Mesenchymal stem cell (in vitro differentiated cells and primary cell): ENCODE measurements at regions not wholly inside any gene's neighbourhood (a gene's known extent, or its start where the extent isn't known, plus 50 kb on each side); places are given as distances from the start of the nearest gene placed in this dataset.
"Not testable (repeated sequence)": the region's sequence is repeated elsewhere in the genome, so short reads cannot be mapped to it uniquely, and the experiment has no call there.

Source experiments
- DNase-seq: peaks from one replicate; pipeline ENCODE4 v3.0.0-alpha.2; 2013
- H2AFZ ChIP-seq: one replicate; pipeline ENCODE4 v1.6.1; 2013; ENCODE audit warnings: low read depth, mild to moderate bottlenecking, control low read depth, inconsistent platforms, low read length, moderate library complexity
- H2AK5ac ChIP-seq: 2 replicates; pipeline ENCODE4 v1.6.1; 2013; ENCODE audit warnings: low read length, moderate library complexity, mild to moderate bottlenecking, inconsistent platforms; ENCODE audit not compliant: severe bottlenecking
- H2BK120ac ChIP-seq: one replicate; pipeline ENCODE4 v1.6.1; 2013; ENCODE audit warnings: low read depth, mild to moderate bottlenecking, inconsistent platforms, low read length, moderate library complexity
- H2BK12ac ChIP-seq, 2 experiments: one replicate each; pipeline ENCODE4 v1.6.1; 2013; ENCODE audit warnings: inconsistent platforms in 2 of 2, low read length in 2 of 2, mild to moderate bottlenecking in 2 of 2, moderate library complexity in 2 of 2, control low read depth in 1 of 2
- H2BK15ac ChIP-seq: one replicate; pipeline ENCODE4 v1.6.1; 2013; ENCODE audit warnings: mild to moderate bottlenecking, low read depth, inconsistent platforms; ENCODE audit not compliant: poor library complexity, severe bottlenecking
- H2BK5ac ChIP-seq: 2 replicates; pipeline ENCODE4 v1.6.1; 2013; ENCODE audit warnings: low read depth, mild to moderate bottlenecking, low read length, control low read depth, inconsistent platforms; ENCODE audit not compliant: poor library complexity, severe bottlenecking
- H3K14ac ChIP-seq, 2 experiments: one replicate each; pipeline ENCODE4 v1.6.1; 2013; ENCODE audit warnings: inconsistent platforms in 2 of 2, low read length in 2 of 2, control low read depth in 1 of 2, mild to moderate bottlenecking in 1 of 2, moderate library complexity in 1 of 2
- H3K18ac ChIP-seq, 2 experiments: one replicate each; pipeline ENCODE4 v1.6.1; 2013; ENCODE audit warnings: inconsistent platforms in 2 of 2, low read length in 2 of 2, control low read depth in 1 of 2, low read depth in 1 of 2, mild to moderate bottlenecking in 1 of 2
- H3K23ac ChIP-seq, 2 experiments: one replicate each; pipeline ENCODE4 v1.6.1; 2013; ENCODE audit warnings: inconsistent platforms in 2 of 2, low read length in 2 of 2, mild to moderate bottlenecking in 2 of 2, moderate library complexity in 2 of 2, control low read depth in 1 of 2
- H3K27ac ChIP-seq: 2 replicates; pipeline ENCODE4 v1.5.1; 2013; ENCODE audit warnings: mild to moderate bottlenecking, moderate library complexity, low read length, control low read depth, inconsistent platforms; ENCODE audit not compliant: poor library complexity, severe bottlenecking
- H3K27me3 ChIP-seq, 2 experiments: 2 replicates each; pipeline versions ENCODE4 v1.6.1 to v1.7.0; 2013; ENCODE audit warnings: low read length in 2 of 2, mild to moderate bottlenecking in 2 of 2, moderate library complexity in 2 of 2, control low read depth in 1 of 2, inconsistent platforms in 1 of 2; ENCODE audit not compliant: control insufficient read depth in 1 of 2, insufficient read depth in 1 of 2
- H3K36me3 ChIP-seq, 2 experiments: 2 replicates each; pipeline versions ENCODE4 v1.6.1 to v1.7.0; 2013; ENCODE audit warnings: low read length in 2 of 2, control low read depth in 1 of 2, inconsistent platforms in 1 of 2, low read depth in 1 of 2, mild to moderate bottlenecking in 1 of 2; ENCODE audit not compliant: insufficient read depth in 2 of 2, control insufficient read depth in 1 of 2
- H3K4ac ChIP-seq, 2 experiments: one replicate each; pipeline ENCODE4 v1.6.1; 2013; ENCODE audit warnings: inconsistent platforms in 2 of 2, low read length in 2 of 2, mild to moderate bottlenecking in 2 of 2, moderate library complexity in 2 of 2, control low read depth in 1 of 2, low read depth in 1 of 2
- H3K4me1 ChIP-seq: 2 replicates; pipeline ENCODE4 v1.6.1; 2013; ENCODE audit warnings: low read depth, low read length, control low read depth; ENCODE audit not compliant: control insufficient read depth, insufficient read depth
- H3K4me2 ChIP-seq: 2 replicates; pipeline ENCODE4 v1.6.1; 2013; ENCODE audit warnings: low read length, mild to moderate bottlenecking, inconsistent platforms; ENCODE audit not compliant: poor library complexity, severe bottlenecking
- H3K4me3 ChIP-seq, 2 experiments: 2 replicates each; pipeline versions ENCODE4 v1.5.1 to v1.7.0; 2013; ENCODE audit warnings: low read length in 2 of 2, mild to moderate bottlenecking in 2 of 2, control low read depth in 1 of 2, low read depth in 1 of 2; ENCODE audit not compliant: insufficient read depth in 1 of 2
- H3K79me1 ChIP-seq: replicated peaks from 2 replicates; pipeline ENCODE4 v1.6.1; 2013; ENCODE audit warnings: mild to moderate bottlenecking, control low read depth, low read length, inconsistent platforms; ENCODE audit not compliant: poor library complexity, severe bottlenecking
- H3K9ac ChIP-seq: 2 replicates; pipeline ENCODE4 v1.7.0; 2013; ENCODE audit warnings: mild to moderate bottlenecking, low read length, moderate library complexity
- H3K9me3 ChIP-seq: 2 replicates; pipeline ENCODE4 v1.7.0; 2013; ENCODE audit warnings: mild to moderate bottlenecking, low read length; ENCODE audit not compliant: control insufficient read depth
- H4K8ac ChIP-seq: one replicate; pipeline ENCODE4 v1.6.1; 2013; ENCODE audit warnings: inconsistent platforms, mild to moderate bottlenecking, low read length, moderate library complexity
- H4K91ac ChIP-seq: one replicate; pipeline ENCODE4 v1.6.1; 2013; ENCODE audit warnings: mild to moderate bottlenecking, low read length, inconsistent platforms
- WGBS: methylation state at CpG from one replicate; pipeline ENCODE4 v1.1.7; 2013; ENCODE audit warnings: mixed read lengths; 5-methylcytosine and 5-hydroxymethylcytosine counted together

GRCh38 chr15:98294126-98294525, 333.6 kb downstream of the ARRDC4 start:
- Histone ChIP-seq H3K4me2 (no peak overlapping the region), H2AFZ (no peak overlapping the region), H2BK5ac (peak overlapping the region; percentile 12), H3K4me3 (no peak overlapping the region), H3K4me1 (peaks cover 2% of the 10 kb centered on the region), H4K8ac (no peak overlapping the region), H3K9me3 (no peaks in the 10 kb centered on the region), H4K91ac (no peak overlapping the region), H2AK5ac (no peak overlapping the region), H2BK12ac (no peak overlapping the region), H3K9ac (no peak overlapping the region), H3K27ac (no peak overlapping the region), H3K27me3 (peaks cover 26 to 60% of the 10 kb centered on the region in 2 experiments), H3K79me1 (no peaks in the 10 kb centered on the region), H3K23ac (no peak overlapping the region), H2BK120ac (no peak overlapping the region), H2BK15ac (no peak overlapping the region), H3K36me3 (no peaks in the 10 kb centered on the region), H3K4ac (no peak overlapping the region), H3K14ac (no peak overlapping the region), H3K18ac (no peak overlapping the region)
- WGBS, result 70% methylated on average over 7 of the region's 7 CpGs
- no peak for DNase-seq

GRCh38 chr15:98295101-98295759, 334.7 kb downstream of the ARRDC4 start:
- not testable (repeated sequence) for H2BK12ac ChIP-seq, H3K79me1 ChIP-seq, H3K4me2 ChIP-seq, H3K9me3 ChIP-seq, H3K4me1 ChIP-seq, H3K18ac ChIP-seq, H3K4ac ChIP-seq, H2AFZ ChIP-seq, H2BK15ac ChIP-seq, H3K36me3 ChIP-seq, H2BK120ac ChIP-seq, H2AK5ac ChIP-seq, H4K8ac ChIP-seq, H3K9ac ChIP-seq, H4K91ac ChIP-seq, H3K14ac ChIP-seq, H3K23ac ChIP-seq, H3K27ac ChIP-seq, H3K4me3 ChIP-seq, H2BK5ac ChIP-seq
- 71% methylated on average over 2 of the region's 10 CpGs for WGBS
- DNase-seq, result peak; percentile 36
- peaks cover 21 to 66% of the 10 kb centered on the region in 2 experiments for H3K27me3 ChIP-seq

GRCh38 chr15:98296653-98297052, 336.1 kb downstream of the ARRDC4 start:
- Histone ChIP-seq H3K27me3 (peaks cover 21 to 62% of the 10 kb centered on the region in 2 experiments), H4K8ac (no peak overlapping the region), H3K14ac (no peak overlapping the region), H3K79me1 (no peaks in the 10 kb centered on the region), H3K36me3 (no peaks in the 10 kb centered on the region), H3K9ac (no peak overlapping the region), H2BK15ac (no peak overlapping the region), H2BK12ac (no peak overlapping the region), H3K23ac (no peak overlapping the region), H3K27ac (no peak overlapping the region), H3K4me3 (no peak overlapping the region), H3K4me2 (no peak overlapping the region), H4K91ac (no peak overlapping the region), H3K4me1 (peaks cover 2% of the 10 kb centered on the region), H2AK5ac (no peak overlapping the region), H3K18ac (no peak overlapping the region), H2BK120ac (no peak overlapping the region), H3K9me3 (no peaks in the 10 kb centered on the region), H3K4ac (no peak overlapping the region), H2BK5ac (no peak overlapping the region), H2AFZ (no peak overlapping the region)
- no peak for DNase-seq
- WGBS, result 63% methylated on average over 4 of the region's 4 CpGs

- Histone ChIP-seq H4K8ac (no peak overlapping the region), H2BK5ac (no peak overlapping the region), H3K4me3 (no peak overlapping the region), H2AK5ac (no peak overlapping the region), H3K4me2 (no peak overlapping the region), H3K27me3 (peaks cover 0 to 40% of the 10 kb centered on the region in 2 experiments), H3K36me3 (no peaks in the 10 kb centered on the region), H3K9ac (no peak overlapping the region), H2AFZ (no peak overlapping the region), H3K23ac (no peak overlapping the region), H2BK120ac (no peak overlapping the region), H3K14ac (no peak overlapping the region), H3K4ac (no peak overlapping the region), H3K4me1 (no peaks in the 10 kb centered on the region), H3K27ac (no peak overlapping the region), H2BK12ac (no peak overlapping the region), H3K79me1 (no peaks in the 10 kb centered on the region), H3K9me3 (no peaks in the 10 kb centered on the region), H4K91ac (no peak overlapping the region), H2BK15ac (no peak overlapping the region), H3K18ac (no peak overlapping the region)
- no peak for DNase-seq
- 75% methylated on average over 8 of the region's 8 CpGs for WGBS
These were observed 343.9 kb downstream of the ARRDC4 start for GRCh38 chr15:98304371-98304770.
